ENCODE measurements at regions not wholly inside any gene's neighbourhood (a gene's known extent, or its start where the extent isn't known, plus 50 kb on each side); places are given as distances from the start of the nearest gene placed in this dataset.

DNA sequence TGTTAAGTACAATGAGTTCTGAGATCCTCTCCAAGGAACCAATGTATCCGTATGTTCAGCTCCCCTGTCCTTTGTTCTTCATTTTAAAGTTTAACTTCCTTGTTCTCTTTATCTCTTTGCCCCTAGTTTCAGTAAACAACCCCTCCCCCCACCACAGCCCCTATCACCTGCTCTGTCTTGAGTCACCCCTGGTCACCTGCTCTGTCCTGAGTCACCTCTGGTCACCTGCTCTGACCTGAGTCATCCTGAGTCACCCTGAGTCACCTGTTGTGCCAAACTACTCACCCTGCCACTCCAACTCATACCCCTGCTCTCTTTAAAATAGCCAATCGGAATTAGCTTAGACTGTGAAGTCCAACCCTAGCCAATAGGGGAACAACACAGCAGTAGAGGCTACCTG lies 288.7 kb upstream of the CDYL start:
- TF ChIP-seq POLR2AphosphoS5 (IDR thresholded peaks at IDR 0.05; ENCODE audit: low read depth) (no peak), EZH2 (IDR thresholded peaks at IDR 0.05; ENCODE audit: low read depth, unreplicated experiment) (no peak)
- TF ChIP-seq, protein P1, sequence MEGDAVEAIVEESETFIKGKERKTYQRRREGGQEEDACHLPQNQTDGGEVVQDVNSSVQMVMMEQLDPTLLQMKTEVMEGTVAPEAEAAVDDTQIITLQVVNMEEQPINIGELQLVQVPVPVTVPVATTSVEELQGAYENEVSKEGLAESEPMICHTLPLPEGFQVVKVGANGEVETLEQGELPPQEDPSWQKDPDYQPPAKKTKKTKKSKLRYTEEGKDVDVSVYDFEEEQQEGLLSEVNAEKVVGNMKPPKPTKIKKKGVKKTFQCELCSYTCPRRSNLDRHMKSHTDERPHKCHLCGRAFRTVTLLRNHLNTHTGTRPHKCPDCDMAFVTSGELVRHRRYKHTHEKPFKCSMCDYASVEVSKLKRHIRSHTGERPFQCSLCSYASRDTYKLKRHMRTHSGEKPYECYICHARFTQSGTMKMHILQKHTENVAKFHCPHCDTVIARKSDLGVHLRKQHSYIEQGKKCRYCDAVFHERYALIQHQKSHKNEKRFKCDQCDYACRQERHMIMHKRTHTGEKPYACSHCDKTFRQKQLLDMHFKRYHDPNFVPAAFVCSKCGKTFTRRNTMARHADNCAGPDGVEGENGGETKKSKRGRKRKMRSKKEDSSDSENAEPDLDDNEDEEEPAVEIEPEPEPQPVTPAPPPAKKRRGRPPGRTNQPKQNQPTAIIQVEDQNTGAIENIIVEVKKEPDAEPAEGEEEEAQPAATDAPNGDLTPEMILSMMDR (conservative IDR thresholded peaks at IDR 0.05; ENCODE audit: low read depth in 2 of 2): no peak

Data from GM23338 (cell line).